ENCODE measurements at regions not wholly inside any gene's neighbourhood (a gene's known extent, or its start where the extent isn't known, plus 50 kb on each side); places are given as distances from the start of the nearest gene placed in this dataset.
"Not testable (repeated sequence)": the region's sequence is repeated elsewhere in the genome, so short reads cannot be mapped to it uniquely, and the experiment has no call there.

DNA sequence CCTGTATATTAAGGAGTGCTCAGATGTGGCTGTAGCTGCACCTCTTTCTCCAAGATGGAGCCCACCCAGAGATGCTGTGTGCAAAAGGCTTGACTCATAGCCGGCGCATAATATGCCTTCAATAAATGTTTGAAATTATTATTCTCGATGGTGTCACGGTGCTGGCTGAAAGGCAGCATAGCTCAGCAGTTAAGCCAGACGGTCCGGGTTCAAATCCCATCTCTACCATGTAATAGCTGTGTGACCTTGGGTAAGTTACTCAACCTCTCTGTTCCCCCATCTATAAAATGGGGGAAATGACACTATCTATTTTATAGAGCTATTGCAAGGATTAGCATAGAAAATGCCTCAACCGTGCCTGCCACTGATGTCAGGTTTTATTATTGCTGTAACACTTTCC, 164.2 kb downstream of the GOSR1 start:
- TF ChIP-seq, protein P1, sequence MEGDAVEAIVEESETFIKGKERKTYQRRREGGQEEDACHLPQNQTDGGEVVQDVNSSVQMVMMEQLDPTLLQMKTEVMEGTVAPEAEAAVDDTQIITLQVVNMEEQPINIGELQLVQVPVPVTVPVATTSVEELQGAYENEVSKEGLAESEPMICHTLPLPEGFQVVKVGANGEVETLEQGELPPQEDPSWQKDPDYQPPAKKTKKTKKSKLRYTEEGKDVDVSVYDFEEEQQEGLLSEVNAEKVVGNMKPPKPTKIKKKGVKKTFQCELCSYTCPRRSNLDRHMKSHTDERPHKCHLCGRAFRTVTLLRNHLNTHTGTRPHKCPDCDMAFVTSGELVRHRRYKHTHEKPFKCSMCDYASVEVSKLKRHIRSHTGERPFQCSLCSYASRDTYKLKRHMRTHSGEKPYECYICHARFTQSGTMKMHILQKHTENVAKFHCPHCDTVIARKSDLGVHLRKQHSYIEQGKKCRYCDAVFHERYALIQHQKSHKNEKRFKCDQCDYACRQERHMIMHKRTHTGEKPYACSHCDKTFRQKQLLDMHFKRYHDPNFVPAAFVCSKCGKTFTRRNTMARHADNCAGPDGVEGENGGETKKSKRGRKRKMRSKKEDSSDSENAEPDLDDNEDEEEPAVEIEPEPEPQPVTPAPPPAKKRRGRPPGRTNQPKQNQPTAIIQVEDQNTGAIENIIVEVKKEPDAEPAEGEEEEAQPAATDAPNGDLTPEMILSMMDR (conservative IDR thresholded peaks at IDR 0.05 in 1 of 2, IDR thresholded peaks at IDR 0.05 in 1 of 2; ENCODE audit: low read depth in 1 of 2, low read length in 2 of 2): not testable (repeated sequence)
- TF ChIP-seq EZH2 (IDR thresholded peaks at IDR 0.05; ENCODE audit: low read length, missing control alignments): not testable (repeated sequence)
